HepG2 (cell line): ENCODE measurements at regions not wholly inside any gene's neighbourhood (a gene's known extent, or its start where the extent isn't known, plus 50 kb on each side); places are given as distances from the start of the nearest gene placed in this dataset.

ENCODE experiments used
- ATAC-seq: fragments of 200-7000 bp; cut with Tn5 transposase; 3 replicates; pipeline ENCODE4 v1.9.1; 2020; ENCODE audit warnings: mild to moderate bottlenecking, moderate library complexity
- BruUV-seq: library from RNA; stranded (reverse); fragments of 400-500 nt; replicated peaks from 2 replicates; lab custom pipeline; 2021; lab: Mats Ljungman, UMichigan
- CTCF ChIA-PET: fragments of 300-600 bp; formaldehyde crosslinking; extraction: SDS; loops from one replicate; lab custom pipeline; 2021; ENCODE audit warnings: low total read pairs, inconsistent platforms, low intra/inter-chr PET ratio; lab: Yijun Ruan, JAX
- POLR2A ChIA-PET: fragments of 350-600 bp; sonication (Branson Sonifier 250); formaldehyde crosslinking; loops from one replicate; lab custom pipeline; 2020; ENCODE audit warnings: antibody characterized with exemption, inconsistent platforms; lab: Yijun Ruan, JAX
- DNase-seq: peaks from one replicate; pipeline ENCODE4 v3.0.0-alpha.2; 2015; ENCODE audit warnings: low spot score
- FAIRE-seq: peaks from 3 replicates; lab custom pipeline; 2011; peaks lifted over from hg19 to GRCh38; lab: Jason Lieb, UNC
- H2AFZ ChIP-seq: one replicate; pipeline ENCODE4 v1.6.1; 2011; ENCODE audit warnings: low read length, inconsistent platforms
- H3K27ac ChIP-seq: fragments of 300-600 bp; 3 replicates; pipeline ENCODE4 v1.8.0; 2011; ENCODE audit warnings: mixed run types, mild to moderate bottlenecking, mixed read lengths, low read length, inconsistent platforms; ENCODE audit not compliant: insufficient read depth; ENCODE audit errors: extremely low read length
- H3K27me3 ChIP-seq, 2 experiments: fragments of 200-600 bp in 1 of 2; 2 replicates in 1 of 2; 3 replicates in 1 of 2; pipeline versions ENCODE4 v1.6.0 to v1.8.0; 2011; ENCODE audit warnings: low read length in 2 of 2, mild to moderate bottlenecking in 2 of 2, moderate library complexity in 2 of 2, inconsistent platforms in 1 of 2; ENCODE audit not compliant: insufficient read depth in 2 of 2, control insufficient read depth in 1 of 2
- H3K36me3 ChIP-seq, 2 experiments: fragments of 200-600 bp in 1 of 2; replicated peaks in 1 of 2; 2 replicates in 1 of 2; 3 replicates in 1 of 2; pipeline versions ENCODE4 v1.5.1 to v1.8.0; 2011; ENCODE audit warnings: low read length in 2 of 2, inconsistent platforms in 1 of 2; ENCODE audit not compliant: insufficient read depth in 2 of 2, control insufficient read depth in 1 of 2
- H3K4me1 ChIP-seq: 2 replicates; pipeline ENCODE4 v1.5.1; 2012; ENCODE audit warnings: low read length, inconsistent platforms; ENCODE audit not compliant: insufficient read depth
- H3K4me2 ChIP-seq: 2 replicates; pipeline ENCODE4 v1.6.0; 2011; ENCODE audit warnings: low read depth, low read length, inconsistent platforms
- H3K4me3 ChIP-seq, 3 experiments: fragments of 200-600 bp in 1 of 3; sonication (generic), shearing (Covaris generic) in 1 of 3; replicated peaks in 1 of 3; 2 replicates each; pipeline ENCODE4 v1.5.1; 2011 to 2016; ENCODE audit warnings: low read length in 3 of 3, inconsistent platforms in 2 of 3, low read depth in 2 of 3, mild to moderate bottlenecking in 2 of 3, control low read depth in 1 of 3, mixed read lengths in 1 of 3; ENCODE audit not compliant: insufficient read depth in 1 of 3
- H3K79me2 ChIP-seq: one replicate; pipeline ENCODE4 v1.6.1; 2011; ENCODE audit warnings: low read length, inconsistent platforms; ENCODE audit not compliant: insufficient read depth
- H3K9ac ChIP-seq: 2 replicates; pipeline ENCODE4 v1.6.0; 2011; ENCODE audit warnings: mild to moderate bottlenecking, low read depth, low read length, inconsistent platforms; ENCODE audit not compliant: insufficient read depth
- H3K9me3 ChIP-seq: 2 replicates; pipeline ENCODE4 v1.5.1; 2012; ENCODE audit warnings: mild to moderate bottlenecking, low read length
- H4K20me1 ChIP-seq: 2 replicates; pipeline ENCODE4 v1.6.0; 2011; ENCODE audit warnings: inconsistent platforms, mild to moderate bottlenecking, low read length, moderate library complexity; ENCODE audit not compliant: insufficient read depth
- DPF2 ChIP-seq: sonication (generic); formaldehyde crosslinking; IDR thresholded peaks from 2 replicates; pipeline ENCODE4 v1.4.0; 2020; ENCODE audit warnings: mild to moderate bottlenecking, low read depth, missing genetic modification reagents, borderline replicate concordance
- HNRNPK ChIP-seq: fragments of 200-400 bp; formaldehyde crosslinking; IDR thresholded peaks from 2 replicates; pipeline ENCODE4 v1.6.1; 2018; ENCODE audit warnings: low read length, low read depth, moderate library complexity, mild to moderate bottlenecking; ENCODE audit not compliant: poor library complexity, severe bottlenecking
- MXI1 ChIP-seq: IDR thresholded peaks from 3 replicates; pipeline ENCODE4 v1.6.1; 2012; ENCODE audit warnings: low read depth, low read length, inconsistent platforms, borderline replicate concordance
- NFYB ChIP-seq: sonication (generic); formaldehyde crosslinking; IDR thresholded peaks from 2 replicates; pipeline ENCODE4 v1.4.0; 2020; ENCODE audit warnings: missing genetic modification reagents
- RBM22 ChIP-seq: fragments of 200-400 bp; formaldehyde crosslinking; optimal IDR thresholded peaks from 2 replicates; pipeline ENCODE3; 2017; ENCODE audit warnings: mild to moderate bottlenecking, low read length, moderate library complexity
- RXRB ChIP-seq: IDR thresholded peaks from 2 replicates; pipeline ENCODE4 v1.6.1; 2016; ENCODE audit warnings: borderline replicate concordance, missing genetic modification reagents, missing compliant biosample characterization
- SIN3A ChIP-seq: IDR thresholded peaks from 2 replicates; pipeline ENCODE4 v1.6.1; 2011; ENCODE audit warnings: low read depth, mild to moderate bottlenecking, control low read depth, low read length, borderline replicate concordance
- ZFP41 ChIP-seq: sonication (generic); formaldehyde crosslinking; IDR thresholded peaks from 2 replicates; pipeline ENCODE4 v1.4.0; 2020; ENCODE audit warnings: mild to moderate bottlenecking, missing genetic modification reagents, borderline replicate concordance
- ZNF331 ChIP-seq: sonication (generic); formaldehyde crosslinking; IDR thresholded peaks from 2 replicates; pipeline ENCODE4 v1.4.0; 2020; ENCODE audit warnings: missing genetic modification reagents
- ZNF44 ChIP-seq: sonication (generic); formaldehyde crosslinking; IDR thresholded peaks from 2 replicates; pipeline ENCODE4 v1.5.1; 2020; ENCODE audit warnings: mild to moderate bottlenecking, missing genetic modification reagents
- ZNF577 ChIP-seq: sonication (generic); formaldehyde crosslinking; IDR thresholded peaks from 2 replicates; pipeline ENCODE4 v1.4.0; 2020; ENCODE audit warnings: mild to moderate bottlenecking, low read depth, missing genetic modification reagents, borderline replicate concordance
- ZNF839 ChIP-seq: sonication (generic); formaldehyde crosslinking; IDR thresholded peaks from 2 replicates; pipeline ENCODE4 v1.4.0; 2020; ENCODE audit warnings: missing genetic modification reagents, mild to moderate bottlenecking, borderline replicate concordance
- WGBS: methylation state at CpG from one replicate; pipeline ENCODE4 v1.1.6; 2017; ENCODE audit warnings: low lambda C conversion rate; 5-methylcytosine and 5-hydroxymethylcytosine counted together
- in situ Hi-C: cut with HindIII; loops from 2 replicates; pipeline ENCODE4 v1.10.0; 2017; ENCODE audit warnings: low pct_unique_long_range_greater_than_20kb; ENCODE audit not compliant: extremely low pct_ligation_motif_present
- intact Hi-C: fragments of 100-400 bp; cut with micrococcal nuclease; formaldehyde crosslinking; loops from one replicate; pipeline ENCODE4 v1.10.0; 2022; ENCODE audit not compliant: unreplicated experiment
- TF ChIP-seq, protein P1 (sequence below): sonication (generic); formaldehyde crosslinking; IDR thresholded peaks from 2 replicates; pipeline ENCODE4 v1.4.0; 2020; ENCODE audit warnings: missing genetic modification reagents, borderline replicate concordance
- TF ChIP-seq, protein P2 (sequence below): sonication (generic); formaldehyde crosslinking; IDR thresholded peaks from 2 replicates; pipeline ENCODE4 v1.4.0; 2020; ENCODE audit warnings: low read depth, mild to moderate bottlenecking, missing genetic modification reagents

- in situ Hi-C loops, result no loop called here
- Histone ChIP-seq H3K4me3 (no peak overlapping the region), H3K27me3 (no peaks in the 10 kb centered on the region), H3K4me2 (no peak overlapping the region), H3K9me3 (0 out of 2 replicates have a peak, but pooled peaks cover 5% of the 10 kb centered on the region), H3K36me3 (no peaks in the 10 kb centered on the region), H3K79me2 (no peaks in the 10 kb centered on the region), H3K9ac (no peak overlapping the region), H2AFZ (no peak overlapping the region), H3K27ac (no peak overlapping the region), H4K20me1 (no peaks in the 10 kb centered on the region), H3K4me1 (no peaks in the 10 kb centered on the region)
- CTCF ChIA-PET, result no interaction called here
- FAIRE-seq (no peak), ATAC-seq (no peak), DNase-seq (no peak)
- TF ChIP-seq ZNF44 (no peak), ZNF331 (CRISPR knock-in tag) (no peak), HNRNPK (no peak), ZNF577 (CRISPR knock-in tag) (no peak), ZFP41 (CRISPR knock-in tag) (no peak), DPF2 (CRISPR knock-in tag) (no peak), RBM22 (no peak), ZNF839 (no peak), RXRB (CRISPR knock-in tag) (no peak), SIN3A (no peak), NFYB (CRISPR knock-in tag) (no peak), MXI1 (no peak)
- TF ChIP-seq, protein P1, sequence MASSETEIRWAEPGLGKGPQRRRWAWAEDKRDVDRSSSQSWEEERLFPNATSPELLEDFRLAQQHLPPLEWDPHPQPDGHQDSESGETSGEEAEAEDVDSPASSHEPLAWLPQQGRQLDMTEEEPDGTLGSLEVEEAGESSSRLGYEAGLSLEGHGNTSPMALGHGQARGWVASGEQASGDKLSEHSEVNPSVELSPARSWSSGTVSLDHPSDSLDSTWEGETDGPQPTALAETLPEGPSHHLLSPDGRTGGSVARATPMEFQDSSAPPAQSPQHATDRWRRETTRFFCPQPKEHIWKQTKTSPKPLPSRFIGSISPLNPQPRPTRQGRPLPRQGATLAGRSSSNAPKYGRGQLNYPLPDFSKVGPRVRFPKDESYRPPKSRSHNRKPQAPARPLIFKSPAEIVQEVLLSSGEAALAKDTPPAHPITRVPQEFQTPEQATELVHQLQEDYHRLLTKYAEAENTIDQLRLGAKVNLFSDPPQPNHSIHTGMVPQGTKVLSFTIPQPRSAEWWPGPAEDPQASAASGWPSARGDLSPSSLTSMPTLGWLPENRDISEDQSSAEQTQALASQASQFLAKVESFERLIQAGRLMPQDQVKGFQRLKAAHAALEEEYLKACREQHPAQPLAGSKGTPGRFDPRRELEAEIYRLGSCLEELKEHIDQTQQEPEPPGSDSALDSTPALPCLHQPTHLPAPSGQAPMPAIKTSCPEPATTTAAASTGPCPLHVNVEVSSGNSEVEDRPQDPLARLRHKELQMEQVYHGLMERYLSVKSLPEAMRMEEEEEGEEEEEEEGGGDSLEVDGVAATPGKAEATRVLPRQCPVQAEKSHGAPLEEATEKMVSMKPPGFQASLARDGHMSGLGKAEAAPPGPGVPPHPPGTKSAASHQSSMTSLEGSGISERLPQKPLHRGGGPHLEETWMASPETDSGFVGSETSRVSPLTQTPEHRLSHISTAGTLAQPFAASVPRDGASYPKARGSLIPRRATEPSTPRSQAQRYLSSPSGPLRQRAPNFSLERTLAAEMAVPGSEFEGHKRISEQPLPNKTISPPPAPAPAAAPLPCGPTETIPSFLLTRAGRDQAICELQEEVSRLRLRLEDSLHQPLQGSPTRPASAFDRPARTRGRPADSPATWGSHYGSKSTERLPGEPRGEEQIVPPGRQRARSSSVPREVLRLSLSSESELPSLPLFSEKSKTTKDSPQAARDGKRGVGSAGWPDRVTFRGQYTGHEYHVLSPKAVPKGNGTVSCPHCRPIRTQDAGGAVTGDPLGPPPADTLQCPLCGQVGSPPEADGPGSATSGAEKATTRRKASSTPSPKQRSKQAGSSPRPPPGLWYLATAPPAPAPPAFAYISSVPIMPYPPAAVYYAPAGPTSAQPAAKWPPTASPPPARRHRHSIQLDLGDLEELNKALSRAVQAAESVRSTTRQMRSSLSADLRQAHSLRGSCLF (CRISPR knock-in tag), result no peak
- TF ChIP-seq, protein P2, sequence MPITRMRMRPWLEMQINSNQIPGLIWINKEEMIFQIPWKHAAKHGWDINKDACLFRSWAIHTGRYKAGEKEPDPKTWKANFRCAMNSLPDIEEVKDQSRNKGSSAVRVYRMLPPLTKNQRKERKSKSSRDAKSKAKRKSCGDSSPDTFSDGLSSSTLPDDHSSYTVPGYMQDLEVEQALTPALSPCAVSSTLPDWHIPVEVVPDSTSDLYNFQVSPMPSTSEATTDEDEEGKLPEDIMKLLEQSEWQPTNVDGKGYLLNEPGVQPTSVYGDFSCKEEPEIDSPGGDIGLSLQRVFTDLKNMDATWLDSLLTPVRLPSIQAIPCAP (CRISPR knock-in tag), result no peak
- 6% methylated on average over 6 of the region's 6 CpGs for WGBS
- intact Hi-C loops, result no loop called here
- no TSS peak for BruUV-seq
- POLR2A ChIA-PET, result no interaction called here
These were observed 73.1 kb upstream of the PDE1C start for GRCh38 chr7:32143301-32143700.
